ENCODE measurements at regions not wholly inside any gene's neighbourhood (a gene's known extent, or its start where the extent isn't known, plus 50 kb on each side); places are given as distances from the start of the nearest gene placed in this dataset.

DNA sequence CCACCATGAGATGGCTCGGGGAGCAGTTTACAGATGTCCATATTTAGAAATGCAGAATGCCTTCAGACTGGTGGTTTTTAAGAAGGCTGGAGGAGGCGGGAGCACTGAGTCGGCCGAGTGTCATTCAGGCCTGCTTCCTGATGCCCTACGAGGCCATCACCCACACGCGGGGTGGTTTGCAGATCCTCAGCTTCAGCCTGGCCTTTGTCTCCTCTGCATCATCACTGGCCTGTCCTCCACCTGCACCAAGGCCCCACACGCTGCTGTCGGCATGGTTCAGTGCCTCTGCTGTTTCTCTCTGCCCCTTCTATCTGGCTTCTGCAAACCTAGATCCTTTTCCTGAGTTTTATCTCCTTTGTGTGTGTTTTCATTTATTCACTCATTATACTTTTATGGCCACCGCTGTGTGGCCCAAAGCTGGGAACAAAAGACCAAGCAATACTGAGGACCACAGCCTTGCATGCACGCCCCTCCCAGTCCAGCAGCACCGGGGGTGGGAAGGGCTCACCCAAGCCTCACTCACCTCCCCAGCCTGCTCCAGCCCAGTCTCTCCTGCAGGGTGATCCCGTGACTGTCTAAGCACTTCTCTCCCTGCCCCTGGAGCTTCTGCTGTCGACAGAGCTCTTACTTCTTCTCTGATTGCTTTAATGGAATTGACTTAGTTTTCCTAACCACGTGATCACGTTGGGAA lies 240.8 kb downstream of the TEX29 start:
- TF ChIP-seq, protein P1, sequence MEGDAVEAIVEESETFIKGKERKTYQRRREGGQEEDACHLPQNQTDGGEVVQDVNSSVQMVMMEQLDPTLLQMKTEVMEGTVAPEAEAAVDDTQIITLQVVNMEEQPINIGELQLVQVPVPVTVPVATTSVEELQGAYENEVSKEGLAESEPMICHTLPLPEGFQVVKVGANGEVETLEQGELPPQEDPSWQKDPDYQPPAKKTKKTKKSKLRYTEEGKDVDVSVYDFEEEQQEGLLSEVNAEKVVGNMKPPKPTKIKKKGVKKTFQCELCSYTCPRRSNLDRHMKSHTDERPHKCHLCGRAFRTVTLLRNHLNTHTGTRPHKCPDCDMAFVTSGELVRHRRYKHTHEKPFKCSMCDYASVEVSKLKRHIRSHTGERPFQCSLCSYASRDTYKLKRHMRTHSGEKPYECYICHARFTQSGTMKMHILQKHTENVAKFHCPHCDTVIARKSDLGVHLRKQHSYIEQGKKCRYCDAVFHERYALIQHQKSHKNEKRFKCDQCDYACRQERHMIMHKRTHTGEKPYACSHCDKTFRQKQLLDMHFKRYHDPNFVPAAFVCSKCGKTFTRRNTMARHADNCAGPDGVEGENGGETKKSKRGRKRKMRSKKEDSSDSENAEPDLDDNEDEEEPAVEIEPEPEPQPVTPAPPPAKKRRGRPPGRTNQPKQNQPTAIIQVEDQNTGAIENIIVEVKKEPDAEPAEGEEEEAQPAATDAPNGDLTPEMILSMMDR (conservative IDR thresholded peaks at IDR 0.05; ENCODE audit: low read depth in 2 of 2), result no peak
- TF ChIP-seq POLR2AphosphoS5 (IDR thresholded peaks at IDR 0.05; ENCODE audit: low read depth) (no peak), EZH2 (IDR thresholded peaks at IDR 0.05; ENCODE audit: low read depth, unreplicated experiment) (no peak), EZH2phosphoT487 (IDR thresholded peaks at IDR 0.05; ENCODE audit: unreplicated experiment) (no peak), STAT1 (IDR thresholded peaks at IDR 0.05; ENCODE audit: unreplicated experiment) (no peak)
- TF ChIP-seq, protein P2, sequence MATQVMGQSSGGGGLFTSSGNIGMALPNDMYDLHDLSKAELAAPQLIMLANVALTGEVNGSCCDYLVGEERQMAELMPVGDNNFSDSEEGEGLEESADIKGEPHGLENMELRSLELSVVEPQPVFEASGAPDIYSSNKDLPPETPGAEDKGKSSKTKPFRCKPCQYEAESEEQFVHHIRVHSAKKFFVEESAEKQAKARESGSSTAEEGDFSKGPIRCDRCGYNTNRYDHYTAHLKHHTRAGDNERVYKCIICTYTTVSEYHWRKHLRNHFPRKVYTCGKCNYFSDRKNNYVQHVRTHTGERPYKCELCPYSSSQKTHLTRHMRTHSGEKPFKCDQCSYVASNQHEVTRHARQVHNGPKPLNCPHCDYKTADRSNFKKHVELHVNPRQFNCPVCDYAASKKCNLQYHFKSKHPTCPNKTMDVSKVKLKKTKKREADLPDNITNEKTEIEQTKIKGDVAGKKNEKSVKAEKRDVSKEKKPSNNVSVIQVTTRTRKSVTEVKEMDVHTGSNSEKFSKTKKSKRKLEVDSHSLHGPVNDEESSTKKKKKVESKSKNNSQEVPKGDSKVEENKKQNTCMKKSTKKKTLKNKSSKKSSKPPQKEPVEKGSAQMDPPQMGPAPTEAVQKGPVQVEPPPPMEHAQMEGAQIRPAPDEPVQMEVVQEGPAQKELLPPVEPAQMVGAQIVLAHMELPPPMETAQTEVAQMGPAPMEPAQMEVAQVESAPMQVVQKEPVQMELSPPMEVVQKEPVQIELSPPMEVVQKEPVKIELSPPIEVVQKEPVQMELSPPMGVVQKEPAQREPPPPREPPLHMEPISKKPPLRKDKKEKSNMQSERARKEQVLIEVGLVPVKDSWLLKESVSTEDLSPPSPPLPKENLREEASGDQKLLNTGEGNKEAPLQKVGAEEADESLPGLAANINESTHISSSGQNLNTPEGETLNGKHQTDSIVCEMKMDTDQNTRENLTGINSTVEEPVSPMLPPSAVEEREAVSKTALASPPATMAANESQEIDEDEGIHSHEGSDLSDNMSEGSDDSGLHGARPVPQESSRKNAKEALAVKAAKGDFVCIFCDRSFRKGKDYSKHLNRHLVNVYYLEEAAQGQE (IDR thresholded peaks at IDR 0.05; ENCODE audit: unreplicated experiment), result no peak

All from GM23338 (cell line).